ENCODE measurements at regions not wholly inside any gene's neighbourhood (a gene's known extent, or its start where the extent isn't known, plus 50 kb on each side); places are given as distances from the start of the nearest gene placed in this dataset.

DNA sequence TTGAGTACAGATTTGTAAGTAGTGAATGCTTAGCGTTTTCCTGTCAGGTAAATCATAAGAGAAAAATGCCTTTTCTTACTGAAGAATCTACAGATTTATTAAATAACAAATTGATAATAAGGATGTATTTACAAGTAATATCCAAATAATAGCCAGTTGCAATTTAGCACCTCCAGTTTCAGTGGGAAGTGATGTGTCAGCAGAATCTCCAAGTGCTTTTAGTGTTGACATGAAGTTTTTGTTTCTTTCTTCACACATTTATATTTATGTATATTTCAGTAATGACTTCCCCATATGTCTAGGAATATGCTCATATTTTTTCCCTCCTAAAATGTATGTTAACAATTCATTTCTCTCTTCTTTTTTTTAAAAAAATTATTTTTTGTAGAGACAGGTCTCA is 229.9 kb upstream of the GRIN3A start:
- TF ChIP-seq, protein P1, sequence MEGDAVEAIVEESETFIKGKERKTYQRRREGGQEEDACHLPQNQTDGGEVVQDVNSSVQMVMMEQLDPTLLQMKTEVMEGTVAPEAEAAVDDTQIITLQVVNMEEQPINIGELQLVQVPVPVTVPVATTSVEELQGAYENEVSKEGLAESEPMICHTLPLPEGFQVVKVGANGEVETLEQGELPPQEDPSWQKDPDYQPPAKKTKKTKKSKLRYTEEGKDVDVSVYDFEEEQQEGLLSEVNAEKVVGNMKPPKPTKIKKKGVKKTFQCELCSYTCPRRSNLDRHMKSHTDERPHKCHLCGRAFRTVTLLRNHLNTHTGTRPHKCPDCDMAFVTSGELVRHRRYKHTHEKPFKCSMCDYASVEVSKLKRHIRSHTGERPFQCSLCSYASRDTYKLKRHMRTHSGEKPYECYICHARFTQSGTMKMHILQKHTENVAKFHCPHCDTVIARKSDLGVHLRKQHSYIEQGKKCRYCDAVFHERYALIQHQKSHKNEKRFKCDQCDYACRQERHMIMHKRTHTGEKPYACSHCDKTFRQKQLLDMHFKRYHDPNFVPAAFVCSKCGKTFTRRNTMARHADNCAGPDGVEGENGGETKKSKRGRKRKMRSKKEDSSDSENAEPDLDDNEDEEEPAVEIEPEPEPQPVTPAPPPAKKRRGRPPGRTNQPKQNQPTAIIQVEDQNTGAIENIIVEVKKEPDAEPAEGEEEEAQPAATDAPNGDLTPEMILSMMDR (IDR thresholded peaks at IDR 0.05): no peak
- TF ChIP-seq POLR2AphosphoS5 (IDR thresholded peaks at IDR 0.05; ENCODE audit: low read depth, low read length) (no peak), SIN3A (IDR thresholded peaks at IDR 0.05; ENCODE audit: borderline replicate concordance, insufficient read depth, low read depth, low read length) (no peak)
- TF ChIP-seq, protein P2, sequence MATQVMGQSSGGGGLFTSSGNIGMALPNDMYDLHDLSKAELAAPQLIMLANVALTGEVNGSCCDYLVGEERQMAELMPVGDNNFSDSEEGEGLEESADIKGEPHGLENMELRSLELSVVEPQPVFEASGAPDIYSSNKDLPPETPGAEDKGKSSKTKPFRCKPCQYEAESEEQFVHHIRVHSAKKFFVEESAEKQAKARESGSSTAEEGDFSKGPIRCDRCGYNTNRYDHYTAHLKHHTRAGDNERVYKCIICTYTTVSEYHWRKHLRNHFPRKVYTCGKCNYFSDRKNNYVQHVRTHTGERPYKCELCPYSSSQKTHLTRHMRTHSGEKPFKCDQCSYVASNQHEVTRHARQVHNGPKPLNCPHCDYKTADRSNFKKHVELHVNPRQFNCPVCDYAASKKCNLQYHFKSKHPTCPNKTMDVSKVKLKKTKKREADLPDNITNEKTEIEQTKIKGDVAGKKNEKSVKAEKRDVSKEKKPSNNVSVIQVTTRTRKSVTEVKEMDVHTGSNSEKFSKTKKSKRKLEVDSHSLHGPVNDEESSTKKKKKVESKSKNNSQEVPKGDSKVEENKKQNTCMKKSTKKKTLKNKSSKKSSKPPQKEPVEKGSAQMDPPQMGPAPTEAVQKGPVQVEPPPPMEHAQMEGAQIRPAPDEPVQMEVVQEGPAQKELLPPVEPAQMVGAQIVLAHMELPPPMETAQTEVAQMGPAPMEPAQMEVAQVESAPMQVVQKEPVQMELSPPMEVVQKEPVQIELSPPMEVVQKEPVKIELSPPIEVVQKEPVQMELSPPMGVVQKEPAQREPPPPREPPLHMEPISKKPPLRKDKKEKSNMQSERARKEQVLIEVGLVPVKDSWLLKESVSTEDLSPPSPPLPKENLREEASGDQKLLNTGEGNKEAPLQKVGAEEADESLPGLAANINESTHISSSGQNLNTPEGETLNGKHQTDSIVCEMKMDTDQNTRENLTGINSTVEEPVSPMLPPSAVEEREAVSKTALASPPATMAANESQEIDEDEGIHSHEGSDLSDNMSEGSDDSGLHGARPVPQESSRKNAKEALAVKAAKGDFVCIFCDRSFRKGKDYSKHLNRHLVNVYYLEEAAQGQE (IDR thresholded peaks at IDR 0.05; ENCODE audit: insufficient read depth in 1 of 2, low read depth in 2 of 2, low read length in 1 of 2): no peak
